Nephron (organoid): ENCODE measurements at regions not wholly inside any gene's neighbourhood (a gene's known extent, or its start where the extent isn't known, plus 50 kb on each side); places are given as distances from the start of the nearest gene placed in this dataset.

Experiments
- H3K27ac Mint-ChIP-seq, 3 experiments: 2 replicates each; pipeline ENCODE4 v1.8.0; 2020; ENCODE audit warnings: mixed read lengths in 3 of 3, mild to moderate bottlenecking in 2 of 3, moderate library complexity in 1 of 3
- H3K27me3 Mint-ChIP-seq: 2 replicates; pipeline ENCODE4 v1.8.0; 2021; ENCODE audit warnings: low read depth, mild to moderate bottlenecking, moderate library complexity, mixed read lengths
- H3K36me3 Mint-ChIP-seq: 2 replicates; pipeline ENCODE4 v1.8.0; 2020; ENCODE audit warnings: low read depth, mixed read lengths
- H3K4me1 Mint-ChIP-seq: 2 replicates; pipeline ENCODE4 v1.8.0; 2020; ENCODE audit warnings: mixed read lengths
- H3K4me3 Mint-ChIP-seq, 3 experiments: 2 replicates each; pipeline ENCODE4 v1.8.0; 2020; ENCODE audit warnings: mild to moderate bottlenecking in 3 of 3, mixed read lengths in 3 of 3, moderate library complexity in 2 of 3
- H3K9me3 Mint-ChIP-seq: 2 replicates; pipeline ENCODE4 v1.8.0; 2020; ENCODE audit warnings: mixed read lengths
- CTCF ChIP-seq, 3 experiments: fragments of 200-600 bp; sonication (generic); IDR thresholded peaks; one replicate each; pipeline ENCODE4 v1.5.0; 2021; ENCODE audit warnings: antibody characterized with exemption in 3 of 3; ENCODE audit not compliant: unreplicated experiment in 3 of 3

GRCh38 chr18:78865056-78865598 is 114.5 kb upstream of the SALL3 start:
- Mint-ChIP-seq H3K4me3 (no peak overlapping the region), H3K27me3 (peaks cover 31% of the 10 kb centered on the region), H3K36me3 (no peaks in the 10 kb centered on the region), H3K9me3 (peaks cover 2% of the 10 kb centered on the region), H3K27ac (no peak overlapping the region), H3K4me1 (no peaks in the 10 kb centered on the region)
- TF ChIP-seq CTCF (IDR thresholded peaks at IDR 0.05; ENCODE audit: unreplicated experiment in 3 of 3): no peak

GRCh38 chr18:78865771-78866310 is 113.8 kb upstream of the SALL3 start:
- H3K4me3 Mint-ChIP-seq: no peak overlapping the region
- H3K27ac Mint-ChIP-seq: no peak overlapping the region
- H3K4me1 Mint-ChIP-seq: no peaks in the 10 kb centered on the region
- peaks cover 2% of the 10 kb centered on the region for H3K9me3 Mint-ChIP-seq
- no peaks in the 10 kb centered on the region for H3K36me3 Mint-ChIP-seq
- peaks cover 27% of the 10 kb centered on the region for H3K27me3 Mint-ChIP-seq
- no peak for TF ChIP-seq CTCF (IDR thresholded peaks at IDR 0.05; ENCODE audit: unreplicated experiment in 3 of 3)

GRCh38 chr18:78867131-78867530 is 112.5 kb upstream of the SALL3 start:
- peaks cover 2% of the 10 kb centered on the region for H3K9me3 Mint-ChIP-seq
- peaks cover 18% of the 10 kb centered on the region for H3K27me3 Mint-ChIP-seq
- H3K36me3 Mint-ChIP-seq: no peaks in the 10 kb centered on the region
- TF ChIP-seq CTCF (IDR thresholded peaks at IDR 0.05; ENCODE audit: unreplicated experiment in 3 of 3): no peak
- no peak overlapping the region for H3K4me3 Mint-ChIP-seq
- H3K27ac Mint-ChIP-seq: no peak overlapping the region
- H3K4me1 Mint-ChIP-seq: peaks cover 6% of the 10 kb centered on the region

- peaks cover 17% of the 10 kb centered on the region for H3K27me3 Mint-ChIP-seq
- no peak overlapping the region for H3K27ac Mint-ChIP-seq
- H3K9me3 Mint-ChIP-seq: no peaks in the 10 kb centered on the region
- H3K36me3 Mint-ChIP-seq: no peaks in the 10 kb centered on the region
- no peak overlapping the region for H3K4me3 Mint-ChIP-seq
- H3K4me1 Mint-ChIP-seq: peaks cover 6% of the 10 kb centered on the region
- no peak for TF ChIP-seq CTCF (IDR thresholded peaks at IDR 0.05; ENCODE audit: unreplicated experiment in 3 of 3)
Observed at GRCh38 chr18:78868330-78869316, 111.0 kb upstream of the SALL3 start.

GRCh38 chr18:78871618-78872017 is 108.0 kb upstream of the SALL3 start:
- Mint-ChIP-seq H3K4me3 (no peak overlapping the region), H3K27ac (peak overlapping the region in 1 of 3 experiments; percentile 5), H3K27me3 (peaks cover 21% of the 10 kb centered on the region), H3K9me3 (no peaks in the 10 kb centered on the region), H3K36me3 (no peaks in the 10 kb centered on the region), H3K4me1 (peaks cover 6% of the 10 kb centered on the region)
- no peak for TF ChIP-seq CTCF (IDR thresholded peaks at IDR 0.05; ENCODE audit: unreplicated experiment in 3 of 3)
